K562 (cell line): ENCODE measurements at regions not wholly inside any gene's neighbourhood (a gene's known extent, or its start where the extent isn't known, plus 50 kb on each side); places are given as distances from the start of the nearest gene placed in this dataset.

Source experiments
- ATAC-seq: fragments of 200-7000 bp; cut with Tn5 transposase; 3 replicates; pipeline ENCODE4 v1.9.1; 2020; ENCODE audit warnings: moderate library complexity
- BruUV-seq: library from RNA; stranded (reverse); fragments of 400-500 nt; replicated peaks from 2 replicates; lab custom pipeline; 2021; lab: Mats Ljungman, UMichigan
- CTCF ChIA-PET: fragments of 300-600 bp; formaldehyde crosslinking; extraction: SDS; loops from one replicate; lab custom pipeline; 2021; ENCODE audit warnings: low intra/inter-chr PET ratio; lab: Yijun Ruan, JAX
- POLR2A ChIA-PET: fragments of 300-600, 350-650 bp; sonication (Branson Sonifier 250); formaldehyde crosslinking; extraction: SDS; loops from one replicate; lab custom pipeline; 2021; ENCODE audit warnings: antibody characterized with exemption, inconsistent platforms; lab: Yijun Ruan, JAX
- DNase-seq, 4 experiments: peaks; one replicate each; pipeline versions ENCODE4 v3.0.0 to v3.0.0-alpha.2; 2011 to 2018; ENCODE audit warnings: low spot score in 3 of 4, mixed read lengths in 3 of 4; ENCODE audit errors: extremely low read depth in 1 of 4
- FAIRE-seq: peaks from 2 replicates; lab custom pipeline; 2011; peaks lifted over from hg19 to GRCh38; lab: Jason Lieb, UNC
- H2AFZ ChIP-seq: 2 replicates; pipeline ENCODE4 v1.6.0; 2011; ENCODE audit warnings: low read depth, low read length, control low read depth, inconsistent platforms
- H3K27ac ChIP-seq: fragments of 200-600 bp; 3 replicates; pipeline ENCODE4 v1.8.0; 2011; ENCODE audit warnings: low read depth, mild to moderate bottlenecking, control low read depth, inconsistent platforms, low read length, moderate library complexity, mixed read lengths; ENCODE audit errors: extremely low read depth
- H3K27me3 ChIP-seq, 2 experiments: fragments of 300-600 bp in 1 of 2; 2 replicates in 1 of 2; 3 replicates in 1 of 2; pipeline versions ENCODE4 v1.6.0 to v1.8.0; 2011; ENCODE audit warnings: inconsistent platforms in 2 of 2, low read length in 2 of 2, mild to moderate bottlenecking in 1 of 2, mixed read lengths in 1 of 2, moderate library complexity in 1 of 2; ENCODE audit not compliant: control insufficient read depth in 2 of 2, insufficient read depth in 2 of 2
- H3K36me3 ChIP-seq: fragments of 300-600 bp; 3 replicates; pipeline ENCODE4 v1.8.0; 2011; ENCODE audit warnings: mild to moderate bottlenecking, low read length, inconsistent platforms; ENCODE audit not compliant: control insufficient read depth, insufficient read depth
- H3K4me1 ChIP-seq, 2 experiments: fragments of 200-600 bp in 1 of 2; replicated peaks in 1 of 2; 2 replicates in 1 of 2; 3 replicates in 1 of 2; pipeline versions ENCODE4 v1.5.1 to v1.8.0; 2011; ENCODE audit warnings: inconsistent platforms in 2 of 2, low read length in 2 of 2, mild to moderate bottlenecking in 1 of 2, mixed read lengths in 1 of 2, moderate library complexity in 1 of 2; ENCODE audit not compliant: control insufficient read depth in 2 of 2, insufficient read depth in 2 of 2
- H3K4me2 ChIP-seq: 2 replicates; pipeline ENCODE4 v1.6.1; 2011; ENCODE audit warnings: low read length, control low read depth, inconsistent platforms, mixed read lengths; ENCODE audit not compliant: insufficient read depth
- H3K4me3 ChIP-seq: fragments of 200-600 bp; sonication (generic), shearing (Covaris generic); 2 replicates; pipeline ENCODE4 v1.5.1; 2016; ENCODE audit warnings: control low read depth, inconsistent platforms
- H3K79me2 ChIP-seq: fragments of 200-600 bp; 3 replicates; pipeline ENCODE4 v1.8.0; 2011; ENCODE audit warnings: low read length, inconsistent platforms; ENCODE audit not compliant: control insufficient read depth, insufficient read depth
- H3K9ac ChIP-seq, 2 experiments: 2 replicates each; pipeline versions ENCODE4 v1.6.0 to v1.6.1; 2011; ENCODE audit warnings: low read depth in 2 of 2, low read length in 2 of 2, control low read depth in 1 of 2, inconsistent platforms in 1 of 2, mild to moderate bottlenecking in 1 of 2, mixed read lengths in 1 of 2; ENCODE audit not compliant: insufficient read depth in 1 of 2
- H3K9me1 ChIP-seq: one replicate; pipeline ENCODE4 v1.6.0; 2011; ENCODE audit warnings: inconsistent platforms, mild to moderate bottlenecking, low read length, moderate library complexity; ENCODE audit not compliant: control insufficient read depth, insufficient read depth
- H3K9me3 ChIP-seq: replicated peaks from 2 replicates; pipeline ENCODE4 v1.5.1; 2011; ENCODE audit warnings: low read depth, low read length, inconsistent platforms; ENCODE audit not compliant: control insufficient read depth, insufficient read depth
- H4K20me1 ChIP-seq: replicated peaks from 2 replicates; pipeline ENCODE4 v1.6.1; 2011; ENCODE audit warnings: low read length, inconsistent platforms, mixed read lengths; ENCODE audit not compliant: control insufficient read depth, insufficient read depth
- HINFP ChIP-seq: fragments of 450-650 bp; conservative IDR thresholded peaks from 2 replicates; pipeline ENCODE4 v1.6.1; 2016; ENCODE audit warnings: missing genetic modification characterization, low read depth, mild to moderate bottlenecking, control low read depth, missing compliant biosample characterization
- IRF1 ChIP-seq: sonication (generic); formaldehyde crosslinking; IDR thresholded peaks from 2 replicates; pipeline ENCODE4 v1.8.0; 2022; ENCODE audit warnings: missing genetic modification reagents, mild to moderate bottlenecking, borderline replicate concordance
- NR3C1 ChIP-seq: sonication (generic); formaldehyde crosslinking; IDR thresholded peaks from 2 replicates; pipeline ENCODE4 v1.8.1; 2022; ENCODE audit warnings: missing genetic modification reagents
- ZBTB49 ChIP-seq: sonication (generic); formaldehyde crosslinking; IDR thresholded peaks from 2 replicates; pipeline ENCODE4 v1.8.0; 2022; ENCODE audit warnings: missing genetic modification reagents, mild to moderate bottlenecking, borderline replicate concordance
- WGBS: fragments of 100-300 bp; shearing (Covaris generic); methylation state at CpG from one replicate; pipeline ENCODE4 v1.1.6; 2016; ENCODE audit warnings: low coverage, mixed read lengths; ENCODE audit not compliant: insufficient coverage; ENCODE audit errors: missing lambda C conversion rate; 5-methylcytosine and 5-hydroxymethylcytosine counted together
- in situ Hi-C: fragments of 300-500 bp; cut with MboI; formaldehyde crosslinking; loops from 4 replicates; pipeline ENCODE4 v1.15.0; 2018; ENCODE audit warnings: inconsistent platforms, mixed read lengths
- intact Hi-C: fragments of 100-400 bp; cut with micrococcal nuclease; formaldehyde crosslinking; loops from 2 replicates; pipeline ENCODE4 v1.14.2; 2022

GRCh38 chr4:27089186-27089585 is 228.5 kb downstream of the STIM2 start (continued):
- TF ChIP-seq ZBTB49 (CRISPR knock-in tag): no peak

GRCh38 chr4:27090406-27090805 is 229.8 kb downstream of the STIM2 start:
- no peak for TF ChIP-seq NR3C1
- no peak for TF ChIP-seq IRF1 (CRISPR knock-in tag)
- TF ChIP-seq HINFP: no peak
- no peaks in the 10 kb centered on the region for H3K4me1 ChIP-seq
- no peak overlapping the region for H3K4me3 ChIP-seq
- no peaks in the 10 kb centered on the region for H3K36me3 ChIP-seq
- POLR2A ChIA-PET: no interaction called here
- BruUV-seq: no TSS peak
- no peaks in the 10 kb centered on the region for H3K9me1 ChIP-seq
- H3K27me3 ChIP-seq: peaks cover 3 to 22% of the 10 kb centered on the region in 2 experiments; a peak in 2 of 5 replicates
- H3K79me2 ChIP-seq: no peaks in the 10 kb centered on the region
- no peaks in the 10 kb centered on the region for H3K9me3 ChIP-seq
- WGBS: 2% methylated on average over 6 of the region's 6 CpGs
- no peaks in the 10 kb centered on the region for H4K20me1 ChIP-seq
- intact Hi-C loops (no loop called here), in situ Hi-C loops (no loop called here)
- H2AFZ ChIP-seq: no peak overlapping the region
- FAIRE-seq: no peak
- H3K9ac ChIP-seq: no peak overlapping the region
- ATAC-seq: no peak
- CTCF ChIA-PET: no interaction called here
- DNase-seq: no peak
- no peak overlapping the region for H3K27ac ChIP-seq
- H3K4me2 ChIP-seq: no peak overlapping the region
